Trophoblast cell (in vitro differentiated cells and primary cell): ENCODE measurements at regions not wholly inside any gene's neighbourhood (a gene's known extent, or its start where the extent isn't known, plus 50 kb on each side); places are given as distances from the start of the nearest gene placed in this dataset.

ENCODE experiments used
- DNase-seq, 2 donors: peaks; one replicate each; pipeline ENCODE4 v3.0.0-alpha.2; 2016
- H2AFZ ChIP-seq: 2 replicates; pipeline ENCODE4 v1.6.1; 2013; ENCODE audit warnings: low read length, moderate library complexity, mild to moderate bottlenecking; ENCODE audit not compliant: insufficient read depth, poor library complexity
- H2AK5ac ChIP-seq: 2 replicates; pipeline ENCODE4 v1.6.1; 2013; ENCODE audit warnings: mild to moderate bottlenecking, low read length
- H2BK120ac ChIP-seq: 2 replicates; pipeline ENCODE4 v1.6.1; 2013; ENCODE audit warnings: low read length, mild to moderate bottlenecking, moderate library complexity; ENCODE audit not compliant: insufficient read depth, poor library complexity
- H2BK12ac ChIP-seq: 2 replicates; pipeline ENCODE4 v1.6.1; 2013; ENCODE audit warnings: mild to moderate bottlenecking, low read length, moderate library complexity
- H2BK5ac ChIP-seq: 2 replicates; pipeline ENCODE4 v1.6.1; 2013; ENCODE audit warnings: low read length, low read depth, moderate library complexity, mild to moderate bottlenecking; ENCODE audit not compliant: poor library complexity
- H3K14ac ChIP-seq: 2 replicates; pipeline ENCODE4 v1.6.1; 2013; ENCODE audit warnings: mild to moderate bottlenecking, low read length
- H3K18ac ChIP-seq: 2 replicates; pipeline ENCODE4 v1.6.1; 2013; ENCODE audit warnings: mild to moderate bottlenecking, low read length
- H3K23ac ChIP-seq: 2 replicates; pipeline ENCODE4 v1.6.1; 2013; ENCODE audit warnings: low read length
- H3K27ac ChIP-seq: 2 replicates; pipeline ENCODE4 v1.5.1; 2013; ENCODE audit warnings: low read depth, mild to moderate bottlenecking, inconsistent platforms, low read length, moderate library complexity
- H3K27me3 ChIP-seq: 2 replicates; pipeline ENCODE4 v1.6.1; 2013; ENCODE audit warnings: inconsistent platforms, mild to moderate bottlenecking, low read length, moderate library complexity; ENCODE audit not compliant: insufficient read depth
- H3K36me3 ChIP-seq, 2 experiments: 1 replicate in 1 of 2; 2 replicates in 1 of 2; pipeline ENCODE4 v1.6.1; 2013; ENCODE audit warnings: low read length in 2 of 2, mild to moderate bottlenecking in 2 of 2, moderate library complexity in 1 of 2; ENCODE audit not compliant: insufficient read depth in 2 of 2, control insufficient read depth in 1 of 2
- H3K4ac ChIP-seq: 2 replicates; pipeline ENCODE4 v1.6.1; 2013; ENCODE audit warnings: low read depth, mild to moderate bottlenecking, low read length, moderate library complexity
- H3K4me1 ChIP-seq, 2 experiments: 1 replicate in 1 of 2; 2 replicates in 1 of 2; pipeline ENCODE4 v1.6.1; 2013; ENCODE audit warnings: low read length in 2 of 2, mild to moderate bottlenecking in 2 of 2, moderate library complexity in 1 of 2; ENCODE audit not compliant: insufficient read depth in 2 of 2, control insufficient read depth in 1 of 2
- H3K4me2 ChIP-seq: 2 replicates; pipeline ENCODE4 v1.6.1; 2013; ENCODE audit warnings: inconsistent platforms, mild to moderate bottlenecking, low read length, moderate library complexity
- H3K4me3 ChIP-seq: 2 replicates; pipeline ENCODE4 v1.5.1; 2013; ENCODE audit warnings: mild to moderate bottlenecking, low read depth, low read length, inconsistent platforms
- H3K79me1 ChIP-seq: one replicate; pipeline ENCODE4 v1.6.1; 2013; ENCODE audit warnings: low read length
- H3K79me2 ChIP-seq: 2 replicates; pipeline ENCODE4 v1.6.1; 2013; ENCODE audit warnings: low read length, mild to moderate bottlenecking; ENCODE audit not compliant: control insufficient read depth, insufficient read depth, poor library complexity
- H3K9ac ChIP-seq: 2 replicates; pipeline ENCODE4 v1.6.1; 2013; ENCODE audit warnings: mild to moderate bottlenecking, low read length
- H3K9me3 ChIP-seq: 2 replicates; pipeline ENCODE4 v1.6.1; 2013; ENCODE audit warnings: low read depth, mild to moderate bottlenecking, control low read depth, inconsistent platforms, low read length; ENCODE audit not compliant: insufficient read depth
- H4K12ac ChIP-seq: 2 replicates; pipeline ENCODE4 v1.6.1; 2013; ENCODE audit warnings: low read depth, mild to moderate bottlenecking, low read length, moderate library complexity
- H4K8ac ChIP-seq: 2 replicates; pipeline ENCODE4 v1.6.1; 2013; ENCODE audit warnings: low read depth, mild to moderate bottlenecking, low read length, moderate library complexity
- H4K91ac ChIP-seq: one replicate; pipeline ENCODE4 v1.6.1; 2013; ENCODE audit warnings: low read depth, mild to moderate bottlenecking, low read length, moderate library complexity
- WGBS: extraction: QIAGEN DNeasy Blood & Tissue Kit; methylation state at CpG from one replicate; pipeline ENCODE4 v1.1.7; 2013; ENCODE audit warnings: missing lambda C conversion rate; ENCODE audit not compliant: insufficient read length, insufficient coverage; ENCODE audit errors: extremely low coverage; 5-methylcytosine and 5-hydroxymethylcytosine counted together

GRCh38 chr6:145475794-145476396 is 259.4 kb downstream of the EPM2A start:
- no peak overlapping the region for H3K27ac ChIP-seq
- H3K79me1 ChIP-seq = no peaks in the 10 kb centered on the region
- no peak overlapping the region for H3K9ac ChIP-seq
- H3K4me2 ChIP-seq = no peak overlapping the region
- H2BK120ac ChIP-seq = no peak overlapping the region
- DNase-seq = no peak
- H3K9me3 ChIP-seq = no peaks in the 10 kb centered on the region
- H2AK5ac ChIP-seq = no peak overlapping the region
- no peak overlapping the region for H4K8ac ChIP-seq
- no peak overlapping the region for H3K23ac ChIP-seq
- no peak overlapping the region for H3K14ac ChIP-seq
- no peaks in the 10 kb centered on the region for H3K79me2 ChIP-seq
- H3K4me3 ChIP-seq = no peak overlapping the region
- no peak overlapping the region for H2BK5ac ChIP-seq
- no peak overlapping the region for H4K12ac ChIP-seq
- H3K27me3 ChIP-seq = no peaks in the 10 kb centered on the region
- no peak overlapping the region for H3K4ac ChIP-seq
- no peak overlapping the region for H4K91ac ChIP-seq
- no peak overlapping the region for H2BK12ac ChIP-seq
- no peaks in the 10 kb centered on the region for H3K4me1 ChIP-seq
- H2AFZ ChIP-seq = no peak overlapping the region
- WGBS = no CpG with 5 or more reads among the region's 1 CpG
- no peak overlapping the region for H3K18ac ChIP-seq
- H3K36me3 ChIP-seq = no peaks in the 10 kb centered on the region

- Histone ChIP-seq H3K79me2 (no peaks in the 10 kb centered on the region), H4K8ac (no peak overlapping the region), H3K27me3 (no peaks in the 10 kb centered on the region), H4K91ac (no peak overlapping the region), H2BK12ac (no peak overlapping the region), H3K14ac (no peak overlapping the region), H2AFZ (no peak overlapping the region), H3K18ac (no peak overlapping the region), H4K12ac (no peak overlapping the region), H3K4ac (no peak overlapping the region), H3K27ac (no peak overlapping the region), H3K4me2 (no peak overlapping the region), H3K9ac (no peak overlapping the region), H3K9me3 (no peaks in the 10 kb centered on the region), H3K36me3 (no peaks in the 10 kb centered on the region), H3K23ac (no peak overlapping the region), H2BK5ac (no peak overlapping the region), H3K4me1 (no peaks in the 10 kb centered on the region), H2BK120ac (no peak overlapping the region), H2AK5ac (no peak overlapping the region), H3K4me3 (no peak overlapping the region), H3K79me1 (no peaks in the 10 kb centered on the region)
- no CpG with 5 or more reads among the region's 1 CpG for WGBS
- DNase-seq = no peak
These were observed 255.3 kb downstream of the EPM2A start for GRCh38 chr6:145480024-145480423.

DNA sequence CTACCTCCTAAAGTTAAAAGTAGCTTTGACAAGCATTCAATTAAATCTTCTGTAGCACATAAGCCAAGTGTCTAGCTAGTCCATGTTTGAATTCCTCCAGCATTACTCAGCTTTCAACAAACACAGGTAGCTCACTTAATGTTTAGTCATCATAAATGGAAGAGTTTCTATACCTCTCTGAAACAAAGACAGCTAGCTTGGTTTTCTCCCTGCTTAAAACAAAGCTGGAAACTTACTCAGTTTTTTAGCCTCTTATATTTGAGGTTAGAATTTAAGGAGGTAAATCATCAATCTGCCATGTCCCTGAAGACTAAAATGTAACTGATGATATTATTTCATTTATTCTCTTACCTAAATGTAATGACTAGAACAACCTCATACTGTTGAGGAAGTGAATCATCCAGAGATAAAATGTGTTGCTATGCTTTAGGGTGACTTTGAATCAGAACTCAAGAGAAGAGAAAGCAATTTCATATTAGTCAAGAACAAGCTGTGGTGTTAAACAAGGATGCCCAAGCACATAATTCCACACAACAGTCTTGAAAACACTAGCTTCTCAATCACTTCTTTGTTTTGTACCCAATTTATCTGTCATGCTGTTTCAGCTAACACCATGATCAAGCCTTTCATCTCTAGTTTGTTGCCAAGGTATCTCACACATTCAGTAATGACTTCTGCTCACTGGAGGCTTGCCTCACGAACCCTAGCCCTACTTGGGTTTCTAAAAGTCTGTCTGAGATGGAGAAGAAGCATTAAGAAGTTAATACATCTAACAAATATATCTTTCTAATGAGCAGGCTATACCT is 251.9 kb downstream of the EPM2A start:
- Histone ChIP-seq H2BK12ac (no peak overlapping the region), H3K9ac (no peak overlapping the region), H3K4me1 (no peaks in the 10 kb centered on the region), H2AFZ (no peak overlapping the region), H2BK5ac (no peak overlapping the region), H4K91ac (peak overlapping the region; percentile 19), H4K12ac (no peak overlapping the region), H3K36me3 (no peaks in the 10 kb centered on the region), H3K4ac (no peak overlapping the region), H3K4me3 (no peak overlapping the region), H3K14ac (no peak overlapping the region), H3K23ac (no peak overlapping the region), H3K79me1 (no peaks in the 10 kb centered on the region), H2BK120ac (peak overlapping the region; percentile 36), H3K18ac (no peak overlapping the region), H3K27me3 (no peaks in the 10 kb centered on the region), H3K79me2 (no peaks in the 10 kb centered on the region), H3K4me2 (no peak overlapping the region), H4K8ac (no peak overlapping the region), H2AK5ac (no peak overlapping the region), H3K27ac (peak overlapping the region; percentile 20), H3K9me3 (no peaks in the 10 kb centered on the region)
- peak in 1 of 2 donors; percentile 56 for DNase-seq
- WGBS = no CpG with 5 or more reads among the region's 1 CpG

- WGBS = no CpG with 5 or more reads among the region's 2 CpGs
These were observed 250.0 kb downstream of the EPM2A start for GRCh38 chr6:145485288-145485687.

More at GRCh38 chr6:145485288-145485687, 250.0 kb downstream of the EPM2A start:
- Histone ChIP-seq H3K18ac (no peak overlapping the region), H3K4me2 (no peak overlapping the region), H3K27ac (no peak overlapping the region), H3K4ac (no peak overlapping the region), H4K12ac (no peak overlapping the region), H3K79me1 (no peaks in the 10 kb centered on the region), H2BK12ac (no peak overlapping the region), H3K27me3 (no peaks in the 10 kb centered on the region), H3K9ac (no peak overlapping the region), H4K8ac (no peak overlapping the region), H3K4me3 (no peak overlapping the region), H2BK120ac (no peak overlapping the region), H3K4me1 (no peaks in the 10 kb centered on the region), H2AK5ac (no peak overlapping the region), H3K79me2 (no peaks in the 10 kb centered on the region), H2AFZ (no peak overlapping the region), H3K36me3 (no peaks in the 10 kb centered on the region), H4K91ac (no peak overlapping the region), H3K14ac (no peak overlapping the region), H3K9me3 (no peaks in the 10 kb centered on the region), H2BK5ac (no peak overlapping the region), H3K23ac (no peak overlapping the region)
- DNase-seq = no peak
